ENCODE measurements at regions not wholly inside any gene's neighbourhood (a gene's known extent, or its start where the extent isn't known, plus 50 kb on each side); places are given as distances from the start of the nearest gene placed in this dataset.

GRCh38 chr4:173857828-173858227 lies 327.8 kb upstream of the HAND2 start:
- H3K14ac ChIP-seq (ENCODE audit: insufficient read depth, low read length) = no peak overlapping the region
- no peak overlapping the region for H2AFZ ChIP-seq (ENCODE audit: low read length)
- H2BK15ac ChIP-seq (ENCODE audit: low read depth, low read length) = no peak overlapping the region
- no peaks in the 10 kb centered on the region for H3K23me2 ChIP-seq (ENCODE audit: insufficient read length, low read depth, low read length, poor library complexity, severe bottlenecking)
- H3K4me1 ChIP-seq (ENCODE audit: insufficient read depth, low read length) = no peaks in the 10 kb centered on the region
- no peak overlapping the region for H2AK5ac ChIP-seq (ENCODE audit: insufficient read length, low read length)
- no peak overlapping the region for H3K56ac ChIP-seq (ENCODE audit: insufficient read length, low read depth, low read length)
- no peak overlapping the region for H2BK20ac ChIP-seq (ENCODE audit: low read depth, low read length, poor library complexity, severe bottlenecking)
- no peaks in the 10 kb centered on the region for H4K20me1 ChIP-seq (ENCODE audit: control insufficient read depth, insufficient read depth, insufficient read length)
- no peaks in the 10 kb centered on the region for H3K9me3 ChIP-seq (ENCODE audit: control insufficient read depth, low read depth, low read length)
- H3T11ph ChIP-seq (ENCODE audit: low read length) = no peak overlapping the region
- no peak overlapping the region for H3K27ac Mint-ChIP-seq
- H4K5ac ChIP-seq (ENCODE audit: insufficient read length, low read depth, low read length) = no peak overlapping the region
- TF ChIP-seq CTCF (conservative IDR thresholded peaks at IDR 0.05) = no peak
- no peak overlapping the region for H3K27ac ChIP-seq (ENCODE audit: insufficient read length, low read depth, low read length)
- H4K91ac ChIP-seq (ENCODE audit: insufficient read length, low read depth, low read length) = no peak overlapping the region
- H3K4me1 Mint-ChIP-seq = no peaks in the 10 kb centered on the region
- no peak overlapping the region for H3K9ac ChIP-seq (ENCODE audit: extremely low read depth, insufficient read length, low read length)
- no peak overlapping the region for H3K18ac ChIP-seq (ENCODE audit: insufficient read length, low read depth, low read length)
- H3K23ac ChIP-seq (ENCODE audit: insufficient read length, low read depth, low read length) = no peak overlapping the region
- no peaks in the 10 kb centered on the region; the same call in 1 of the 2 replicates for H3K27me3 Mint-ChIP-seq (ENCODE audit: low read depth)
- no peak overlapping the region for H3K4ac ChIP-seq (ENCODE audit: low read depth, low read length)
- no peaks in the 10 kb centered on the region for H3K9me3 Mint-ChIP-seq
- H3K79me2 ChIP-seq (ENCODE audit: insufficient read depth, low read length) = no peaks in the 10 kb centered on the region
- H3K27me3 ChIP-seq (ENCODE audit: insufficient read depth, low read length) = no peaks in the 10 kb centered on the region
- H3K79me1 ChIP-seq (ENCODE audit: insufficient read depth, low read depth, low read length, poor library complexity, severe bottlenecking) = no peaks in the 10 kb centered on the region
- no peak overlapping the region for H2BK120ac ChIP-seq (ENCODE audit: low read depth, low read length, poor library complexity, severe bottlenecking)
- no peak overlapping the region for H3K4me2 ChIP-seq (ENCODE audit: insufficient read depth, insufficient read length, low read length)
- H3K4me3 Mint-ChIP-seq = no peak overlapping the region
- DNase-seq = no peak
- WGBS (ENCODE audit: extremely low coverage, insufficient read length, low lambda C conversion rate) = no CpG with 5 or more reads among the region's 1 CpG
- H3K36me3 Mint-ChIP-seq (ENCODE audit: insufficient read depth in 1 of 3, low read depth in 3 of 3) = no peaks in the 10 kb centered on the region
- H4K8ac ChIP-seq (replicated peaks; ENCODE audit: insufficient read length, low read depth, low read length) = no peak overlapping the region
- no peak overlapping the region for H2BK12ac ChIP-seq (ENCODE audit: insufficient read length, low read depth, low read length)
- no peak overlapping the region for H2BK5ac ChIP-seq (ENCODE audit: insufficient read length, low read length)
